GM23338 (cell line): ENCODE measurements at regions not wholly inside any gene's neighbourhood (a gene's known extent, or its start where the extent isn't known, plus 50 kb on each side); places are given as distances from the start of the nearest gene placed in this dataset.

Source experiments
- ATAC-seq: fragments of 200-7000 bp; cut with Tn5 transposase; 3 replicates; pipeline ENCODE4 v1.9.1; 2020
- DNase-seq: peaks from one replicate; pipeline ENCODE4 v3.0.0-alpha.2; 2015; ENCODE audit warnings: low spot score
- H2AFZ ChIP-seq: fragments of 200-600 bp; sonication (generic); 2 replicates; pipeline ENCODE4 v1.8.0; 2016; ENCODE audit warnings: antibody characterized with exemption, mild to moderate bottlenecking, moderate library complexity
- H3F3A ChIP-seq: fragments of 200-600 bp; sonication (generic); replicated peaks from 2 replicates; pipeline ENCODE4 v1.8.0; 2017; ENCODE audit warnings: antibody characterized with exemption, mixed run types, low read depth
- H3K27ac ChIP-seq: fragments of 200-600 bp; sonication (generic); 2 replicates; pipeline ENCODE4 v1.6.1; 2016; ENCODE audit warnings: low read depth
- H3K27me3 ChIP-seq: fragments of 200-600 bp; sonication (generic); 2 replicates; pipeline ENCODE4 v1.8.0; 2016; ENCODE audit warnings: mild to moderate bottlenecking, mixed run types, moderate library complexity; ENCODE audit not compliant: insufficient read depth
- H3K36me3 ChIP-seq: fragments of 200-600 bp; sonication (generic); 2 replicates; pipeline ENCODE4 v1.8.0; 2016; ENCODE audit warnings: mild to moderate bottlenecking; ENCODE audit not compliant: insufficient read depth
- H3K4me1 ChIP-seq: fragments of 200-600 bp; sonication (generic); 2 replicates; pipeline ENCODE4 v1.8.0; 2016; ENCODE audit warnings: mild to moderate bottlenecking, moderate library complexity; ENCODE audit not compliant: insufficient read depth
- H3K4me2 ChIP-seq: fragments of 200-600 bp; sonication (generic); 2 replicates; pipeline ENCODE4 v1.7.1; 2017; ENCODE audit warnings: mixed run types
- H3K4me3 ChIP-seq: fragments of 200-600 bp; sonication (generic); 2 replicates; pipeline ENCODE4 v1.6.1; 2016; ENCODE audit warnings: mixed run types
- H3K79me2 ChIP-seq: fragments of 200-600 bp; sonication (generic); replicated peaks from 2 replicates; pipeline ENCODE4 v1.8.0; 2017; ENCODE audit warnings: mild to moderate bottlenecking; ENCODE audit not compliant: insufficient read depth
- H3K9me2 ChIP-seq: fragments of 200-600 bp; sonication (generic); 2 replicates; pipeline ENCODE4 v1.8.0; 2017; ENCODE audit not compliant: insufficient read depth
- H4K20me1 ChIP-seq: fragments of 200-600 bp; sonication (generic); replicated peaks from 2 replicates; pipeline ENCODE4 v1.8.0; 2017; ENCODE audit warnings: mild to moderate bottlenecking; ENCODE audit not compliant: insufficient read depth
- H3K27ac Mint-ChIP-seq: 2 replicates; pipeline ENCODE4 v1.8.0; 2020; ENCODE audit warnings: inconsistent platforms, mild to moderate bottlenecking, moderate library complexity, mixed read lengths
- H3K27me3 Mint-ChIP-seq: 3 replicates; pipeline ENCODE4 v1.8.0; 2022; ENCODE audit warnings: low read depth, mild to moderate bottlenecking, moderate library complexity, mixed read lengths, inconsistent platforms; ENCODE audit not compliant: insufficient read depth, poor library complexity
- H3K36me3 Mint-ChIP-seq: 3 replicates; pipeline ENCODE4 v1.8.0; 2021; ENCODE audit warnings: low read depth, mild to moderate bottlenecking, inconsistent platforms, moderate library complexity, mixed read lengths
- H3K4me1 Mint-ChIP-seq: 3 replicates; pipeline ENCODE4 v1.8.0; 2020; ENCODE audit warnings: mild to moderate bottlenecking, inconsistent platforms, mixed read lengths
- H3K4me3 Mint-ChIP-seq: 3 replicates; pipeline ENCODE4 v1.8.0; 2021; ENCODE audit warnings: moderate library complexity, mild to moderate bottlenecking, inconsistent platforms, mixed read lengths
- H3K9me3 Mint-ChIP-seq: 3 replicates; pipeline ENCODE4 v1.8.0; 2020; ENCODE audit warnings: moderate library complexity, mild to moderate bottlenecking, inconsistent platforms, mixed read lengths
- EZH2 ChIP-seq: fragments of 200-600 bp; sonication (generic); IDR thresholded peaks from one replicate; pipeline ENCODE4 v1.8.0; 2017; ENCODE audit warnings: antibody characterized with exemption, mild to moderate bottlenecking, low read depth; ENCODE audit not compliant: unreplicated experiment
- EZH2phosphoT487 ChIP-seq: fragments of 200-600 bp; sonication (generic); IDR thresholded peaks from one replicate; pipeline ENCODE4 v1.8.1; 2018; ENCODE audit warnings: antibody characterized with exemption; ENCODE audit not compliant: unreplicated experiment
- JUNB ChIP-seq: IDR thresholded peaks from one replicate; pipeline ENCODE4 v1.6.1; 2016; ENCODE audit warnings: antibody characterized with exemption; ENCODE audit not compliant: unreplicated experiment
- NANOG ChIP-seq: IDR thresholded peaks from 2 replicates; pipeline ENCODE4 v1.6.1; 2016; ENCODE audit warnings: antibody characterized with exemption, borderline replicate concordance
- POLR2AphosphoS5 ChIP-seq: IDR thresholded peaks from 2 replicates; pipeline ENCODE4 v1.6.1; 2016; ENCODE audit warnings: antibody characterized with exemption, low read depth
- STAT1 ChIP-seq: IDR thresholded peaks from one replicate; pipeline ENCODE4 v1.6.1; 2016; ENCODE audit warnings: antibody characterized with exemption; ENCODE audit not compliant: unreplicated experiment
- ZNF114 ChIP-seq: fragments of 250-450 bp; sonication (Bioruptor Pico); IDR thresholded peaks from 2 replicates; pipeline ENCODE4 v1.5.0; 2020; ENCODE audit warnings: mild to moderate bottlenecking, moderate library complexity
- ZNF331 ChIP-seq: fragments of 250-450 bp; sonication (Bioruptor Pico); IDR thresholded peaks from 2 replicates; pipeline ENCODE4 v1.5.0; 2020; ENCODE audit warnings: low read depth, mild to moderate bottlenecking, moderate library complexity
- TF ChIP-seq, protein P1 (sequence below): IDR thresholded peaks from one replicate; pipeline ENCODE4 v1.6.1; 2018; ENCODE audit warnings: antibody characterized with exemption; ENCODE audit not compliant: unreplicated experiment
- TF ChIP-seq, protein P2 (sequence below): IDR thresholded peaks from 2 replicates; pipeline ENCODE4 v1.6.1; 2016; ENCODE audit warnings: antibody characterized with exemption
- TF ChIP-seq, protein P3 (sequence below), 2 experiments: fragments of 200-600 bp in 1 of 2; sonication (generic) in 1 of 2; conservative IDR thresholded peaks; 2 replicates each; pipeline versions ENCODE4 v1.5.1 to v1.6.1; 2016 to 2017; ENCODE audit warnings: antibody characterized with exemption in 2 of 2, low read depth in 2 of 2, mild to moderate bottlenecking in 2 of 2, moderate library complexity in 1 of 2

DNA sequence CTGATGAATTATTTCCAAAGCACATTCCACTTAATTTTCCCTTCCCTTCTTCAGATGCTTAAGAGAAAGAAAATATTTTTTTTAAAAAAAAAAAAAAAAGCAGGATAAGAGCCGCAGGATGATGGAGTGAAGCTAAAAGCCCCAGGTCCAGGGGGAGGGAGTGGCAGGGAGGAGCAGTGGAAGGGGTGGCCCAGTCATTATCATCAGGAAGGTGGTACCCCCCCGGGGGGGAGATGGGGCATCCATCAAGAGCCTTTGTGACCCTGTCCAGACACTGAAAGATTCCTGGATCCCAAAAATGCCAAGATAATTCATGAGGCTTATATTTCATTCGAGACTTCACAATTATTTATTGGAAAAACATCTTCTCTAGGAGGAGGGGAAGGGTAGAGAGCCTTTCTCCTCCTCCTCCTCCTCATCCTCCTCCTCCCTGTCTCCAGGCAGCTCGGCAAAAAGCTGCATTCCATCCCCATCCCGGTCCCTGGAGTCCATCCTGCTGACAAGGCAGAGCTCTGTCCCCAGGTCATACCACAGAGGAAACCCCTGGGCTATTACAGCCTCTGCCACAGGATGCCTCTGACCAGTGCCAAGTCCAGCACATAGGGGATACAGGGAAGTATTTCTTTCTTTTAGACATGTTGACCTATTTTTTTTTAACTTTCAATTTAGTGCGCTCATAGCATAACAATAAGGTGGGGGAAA lies 125.3 kb downstream of the TWIST2 start:
- Histone ChIP-seq H3K4me2 (no peak overlapping the region), H3K79me2 (no peaks in the 10 kb centered on the region), H3K27me3 (no peaks in the 10 kb centered on the region), H2AFZ (no peak overlapping the region), H3K27ac (no peak overlapping the region), H3K4me3 (no peak overlapping the region), H3K9me2 (no peaks in the 10 kb centered on the region; the same call in 1 of the 2 replicates), H3K4me1 (no peaks in the 10 kb centered on the region), H3F3A (no peaks in the 10 kb centered on the region), H3K36me3 (no peaks in the 10 kb centered on the region), H4K20me1 (no peaks in the 10 kb centered on the region)
- Mint-ChIP-seq H3K27me3 (peaks cover 4% of the 10 kb centered on the region), H3K4me1 (no peaks in the 10 kb centered on the region), H3K9me3 (no peaks in the 10 kb centered on the region; the same call in 1 of the 3 replicates), H3K27ac (no peak overlapping the region), H3K36me3 (no peaks in the 10 kb centered on the region), H3K4me3 (no peak overlapping the region)
- TF ChIP-seq EZH2, result no peak
- TF ChIP-seq, protein P1, sequence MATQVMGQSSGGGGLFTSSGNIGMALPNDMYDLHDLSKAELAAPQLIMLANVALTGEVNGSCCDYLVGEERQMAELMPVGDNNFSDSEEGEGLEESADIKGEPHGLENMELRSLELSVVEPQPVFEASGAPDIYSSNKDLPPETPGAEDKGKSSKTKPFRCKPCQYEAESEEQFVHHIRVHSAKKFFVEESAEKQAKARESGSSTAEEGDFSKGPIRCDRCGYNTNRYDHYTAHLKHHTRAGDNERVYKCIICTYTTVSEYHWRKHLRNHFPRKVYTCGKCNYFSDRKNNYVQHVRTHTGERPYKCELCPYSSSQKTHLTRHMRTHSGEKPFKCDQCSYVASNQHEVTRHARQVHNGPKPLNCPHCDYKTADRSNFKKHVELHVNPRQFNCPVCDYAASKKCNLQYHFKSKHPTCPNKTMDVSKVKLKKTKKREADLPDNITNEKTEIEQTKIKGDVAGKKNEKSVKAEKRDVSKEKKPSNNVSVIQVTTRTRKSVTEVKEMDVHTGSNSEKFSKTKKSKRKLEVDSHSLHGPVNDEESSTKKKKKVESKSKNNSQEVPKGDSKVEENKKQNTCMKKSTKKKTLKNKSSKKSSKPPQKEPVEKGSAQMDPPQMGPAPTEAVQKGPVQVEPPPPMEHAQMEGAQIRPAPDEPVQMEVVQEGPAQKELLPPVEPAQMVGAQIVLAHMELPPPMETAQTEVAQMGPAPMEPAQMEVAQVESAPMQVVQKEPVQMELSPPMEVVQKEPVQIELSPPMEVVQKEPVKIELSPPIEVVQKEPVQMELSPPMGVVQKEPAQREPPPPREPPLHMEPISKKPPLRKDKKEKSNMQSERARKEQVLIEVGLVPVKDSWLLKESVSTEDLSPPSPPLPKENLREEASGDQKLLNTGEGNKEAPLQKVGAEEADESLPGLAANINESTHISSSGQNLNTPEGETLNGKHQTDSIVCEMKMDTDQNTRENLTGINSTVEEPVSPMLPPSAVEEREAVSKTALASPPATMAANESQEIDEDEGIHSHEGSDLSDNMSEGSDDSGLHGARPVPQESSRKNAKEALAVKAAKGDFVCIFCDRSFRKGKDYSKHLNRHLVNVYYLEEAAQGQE, result no peak
- no peak for TF ChIP-seq NANOG
- TF ChIP-seq ZNF331 (CRISPR knock-in tag), result no peak
- TF ChIP-seq ZNF114, result no peak
- no peak for TF ChIP-seq JUNB
- TF ChIP-seq EZH2phosphoT487, result no peak
- TF ChIP-seq, protein P2, sequence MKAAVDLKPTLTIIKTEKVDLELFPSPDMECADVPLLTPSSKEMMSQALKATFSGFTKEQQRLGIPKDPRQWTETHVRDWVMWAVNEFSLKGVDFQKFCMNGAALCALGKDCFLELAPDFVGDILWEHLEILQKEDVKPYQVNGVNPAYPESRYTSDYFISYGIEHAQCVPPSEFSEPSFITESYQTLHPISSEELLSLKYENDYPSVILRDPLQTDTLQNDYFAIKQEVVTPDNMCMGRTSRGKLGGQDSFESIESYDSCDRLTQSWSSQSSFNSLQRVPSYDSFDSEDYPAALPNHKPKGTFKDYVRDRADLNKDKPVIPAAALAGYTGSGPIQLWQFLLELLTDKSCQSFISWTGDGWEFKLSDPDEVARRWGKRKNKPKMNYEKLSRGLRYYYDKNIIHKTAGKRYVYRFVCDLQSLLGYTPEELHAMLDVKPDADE, result no peak
- no peak for TF ChIP-seq STAT1
- TF ChIP-seq, protein P3, sequence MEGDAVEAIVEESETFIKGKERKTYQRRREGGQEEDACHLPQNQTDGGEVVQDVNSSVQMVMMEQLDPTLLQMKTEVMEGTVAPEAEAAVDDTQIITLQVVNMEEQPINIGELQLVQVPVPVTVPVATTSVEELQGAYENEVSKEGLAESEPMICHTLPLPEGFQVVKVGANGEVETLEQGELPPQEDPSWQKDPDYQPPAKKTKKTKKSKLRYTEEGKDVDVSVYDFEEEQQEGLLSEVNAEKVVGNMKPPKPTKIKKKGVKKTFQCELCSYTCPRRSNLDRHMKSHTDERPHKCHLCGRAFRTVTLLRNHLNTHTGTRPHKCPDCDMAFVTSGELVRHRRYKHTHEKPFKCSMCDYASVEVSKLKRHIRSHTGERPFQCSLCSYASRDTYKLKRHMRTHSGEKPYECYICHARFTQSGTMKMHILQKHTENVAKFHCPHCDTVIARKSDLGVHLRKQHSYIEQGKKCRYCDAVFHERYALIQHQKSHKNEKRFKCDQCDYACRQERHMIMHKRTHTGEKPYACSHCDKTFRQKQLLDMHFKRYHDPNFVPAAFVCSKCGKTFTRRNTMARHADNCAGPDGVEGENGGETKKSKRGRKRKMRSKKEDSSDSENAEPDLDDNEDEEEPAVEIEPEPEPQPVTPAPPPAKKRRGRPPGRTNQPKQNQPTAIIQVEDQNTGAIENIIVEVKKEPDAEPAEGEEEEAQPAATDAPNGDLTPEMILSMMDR (conservative IDR thresholded peaks at IDR 0.05; ENCODE audit: low read depth in 2 of 2), result no peak
- TF ChIP-seq POLR2AphosphoS5, result no peak
- no peak for ATAC-seq
- DNase-seq, result no peak
